H9 (cell line): ENCODE measurements at regions not wholly inside any gene's neighbourhood (a gene's known extent, or its start where the extent isn't known, plus 50 kb on each side); places are given as distances from the start of the nearest gene placed in this dataset.

Experiments
- DNase-seq: peaks from one replicate; pipeline ENCODE4 v3.0.0-alpha.2; 2017
- H2AFZ ChIP-seq: one replicate; pipeline ENCODE4 v1.6.1; 2013; ENCODE audit warnings: mild to moderate bottlenecking, low read length, control low read depth, moderate library complexity
- H2AK5ac ChIP-seq: 2 replicates; pipeline ENCODE4 v1.6.1; 2013; ENCODE audit warnings: low read length, control low read depth, mixed read lengths; ENCODE audit not compliant: insufficient read length
- H2BK120ac ChIP-seq: one replicate; pipeline ENCODE4 v1.6.1; 2013; ENCODE audit warnings: low read depth, mild to moderate bottlenecking, low read length, control low read depth, inconsistent platforms; ENCODE audit not compliant: poor library complexity, severe bottlenecking
- H2BK12ac ChIP-seq: 2 replicates; pipeline ENCODE4 v1.6.1; 2013; ENCODE audit warnings: low read length, control low read depth, mixed read lengths, low read depth; ENCODE audit not compliant: insufficient read length
- H2BK15ac ChIP-seq: 2 replicates; pipeline ENCODE4 v1.6.1; 2013; ENCODE audit warnings: low read depth, low read length, control low read depth
- H2BK20ac ChIP-seq: one replicate; pipeline ENCODE4 v1.6.1; 2013; ENCODE audit warnings: low read depth, mild to moderate bottlenecking, low read length, control low read depth, inconsistent platforms; ENCODE audit not compliant: poor library complexity, severe bottlenecking
- H2BK5ac ChIP-seq: 2 replicates; pipeline ENCODE4 v1.6.1; 2013; ENCODE audit warnings: low read length, control low read depth, mixed read lengths; ENCODE audit not compliant: insufficient read length
- H3K14ac ChIP-seq: 2 replicates; pipeline ENCODE4 v1.6.1; 2013; ENCODE audit warnings: low read length, control low read depth; ENCODE audit not compliant: insufficient read depth
- H3K18ac ChIP-seq: 2 replicates; pipeline ENCODE4 v1.6.1; 2013; ENCODE audit warnings: low read depth, mild to moderate bottlenecking, mixed read lengths, low read length, control low read depth; ENCODE audit not compliant: insufficient read length
- H3K23ac ChIP-seq: 2 replicates; pipeline ENCODE4 v1.6.1; 2013; ENCODE audit warnings: low read length, control low read depth, mixed read lengths, low read depth; ENCODE audit not compliant: insufficient read length
- H3K23me2 ChIP-seq: 2 replicates; pipeline ENCODE4 v1.6.1; 2013; ENCODE audit warnings: low read depth, mild to moderate bottlenecking, mixed read lengths, low read length, control low read depth; ENCODE audit not compliant: insufficient read length, poor library complexity, severe bottlenecking
- H3K27ac ChIP-seq: 2 replicates; pipeline ENCODE4 v1.5.1; 2013; ENCODE audit warnings: low read length, control low read depth, mixed read lengths, low read depth; ENCODE audit not compliant: insufficient read length
- H3K27me3 ChIP-seq: 2 replicates; pipeline ENCODE4 v1.6.1; 2013; ENCODE audit warnings: low read length, control low read depth, inconsistent platforms; ENCODE audit not compliant: insufficient read depth
- H3K4ac ChIP-seq: 2 replicates; pipeline ENCODE4 v1.6.1; 2013; ENCODE audit warnings: low read depth, mild to moderate bottlenecking, control low read depth, inconsistent platforms, low read length, moderate library complexity
- H3K4me1 ChIP-seq: 2 replicates; pipeline ENCODE4 v1.6.1; 2013; ENCODE audit warnings: low read length, control low read depth, inconsistent platforms; ENCODE audit not compliant: insufficient read depth
- H3K4me2 ChIP-seq: 2 replicates; pipeline ENCODE4 v1.6.1; 2013; ENCODE audit warnings: low read length, control low read depth, mixed read lengths; ENCODE audit not compliant: insufficient read length, insufficient read depth
- H3K56ac ChIP-seq: 2 replicates; pipeline ENCODE4 v1.6.1; 2013; ENCODE audit warnings: low read depth, mild to moderate bottlenecking, mixed read lengths, low read length, control low read depth; ENCODE audit not compliant: insufficient read length
- H3K79me1 ChIP-seq: 2 replicates; pipeline ENCODE4 v1.6.1; 2013; ENCODE audit warnings: low read depth, mild to moderate bottlenecking, moderate library complexity, low read length, control low read depth, inconsistent platforms; ENCODE audit not compliant: insufficient read depth, poor library complexity, severe bottlenecking
- H3K79me2 ChIP-seq: 2 replicates; pipeline ENCODE4 v1.6.1; 2013; ENCODE audit warnings: low read length, control low read depth, inconsistent platforms; ENCODE audit not compliant: insufficient read depth
- H3K9ac ChIP-seq: 2 replicates; pipeline ENCODE4 v1.6.1; 2013; ENCODE audit warnings: low read length, control low read depth, mixed read lengths; ENCODE audit not compliant: insufficient read length; ENCODE audit errors: extremely low read depth
- H3K9me3 ChIP-seq: one replicate; pipeline ENCODE4 v1.6.1; 2013; ENCODE audit warnings: low read depth, low read length, inconsistent platforms; ENCODE audit not compliant: control insufficient read depth
- H3T11ph ChIP-seq: one replicate; pipeline ENCODE4 v1.6.1; 2013; ENCODE audit warnings: mild to moderate bottlenecking, low read length, control low read depth, inconsistent platforms
- H4K20me1 ChIP-seq: one replicate; pipeline ENCODE4 v1.6.1; 2013; ENCODE audit not compliant: control insufficient read depth, insufficient read length, insufficient read depth
- H4K5ac ChIP-seq: 2 replicates; pipeline ENCODE4 v1.6.1; 2013; ENCODE audit warnings: low read depth, mild to moderate bottlenecking, mixed read lengths, low read length, control low read depth; ENCODE audit not compliant: insufficient read length
- H4K8ac ChIP-seq: replicated peaks from 2 replicates; pipeline ENCODE4 v1.6.1; 2013; ENCODE audit warnings: low read length, control low read depth, mixed read lengths, low read depth; ENCODE audit not compliant: insufficient read length
- H4K91ac ChIP-seq: 2 replicates; pipeline ENCODE4 v1.6.1; 2013; ENCODE audit warnings: low read depth, mild to moderate bottlenecking, moderate library complexity, mixed read lengths, low read length, control low read depth; ENCODE audit not compliant: insufficient read length
- H3K27ac Mint-ChIP-seq, 3 experiments: 2 replicates in 2 of 3; 3 replicates in 1 of 3; pipeline ENCODE4 v1.8.0; 2020 to 2021; ENCODE audit warnings: mixed read lengths in 3 of 3, mild to moderate bottlenecking in 1 of 3, moderate library complexity in 1 of 3
- H3K27me3 Mint-ChIP-seq: 2 replicates; pipeline ENCODE4 v1.8.0; 2021; ENCODE audit warnings: low read depth, mild to moderate bottlenecking, moderate library complexity, mixed read lengths
- H3K36me3 Mint-ChIP-seq, 3 experiments: 2 replicates in 2 of 3; 3 replicates in 1 of 3; pipeline ENCODE4 v1.8.0; 2020 to 2021; ENCODE audit warnings: low read depth in 3 of 3, mixed read lengths in 3 of 3; ENCODE audit not compliant: insufficient read depth in 1 of 3
- H3K4me1 Mint-ChIP-seq, 2 experiments: 2 replicates each; pipeline ENCODE4 v1.8.0; 2020; ENCODE audit warnings: mixed read lengths in 2 of 2
- H3K4me3 Mint-ChIP-seq, 2 experiments: 2 replicates in 1 of 2; 3 replicates in 1 of 2; pipeline ENCODE4 v1.8.0; 2020 to 2021; ENCODE audit warnings: mild to moderate bottlenecking in 2 of 2, mixed read lengths in 2 of 2, moderate library complexity in 1 of 2
- H3K9me3 Mint-ChIP-seq, 2 experiments: 2 replicates in 1 of 2; 3 replicates in 1 of 2; pipeline ENCODE4 v1.8.0; 2020; ENCODE audit warnings: mild to moderate bottlenecking in 2 of 2, mixed read lengths in 2 of 2, moderate library complexity in 1 of 2
- CTCF ChIP-seq: fragments of 200-600 bp; sonication (generic); conservative IDR thresholded peaks from 3 replicates; pipeline ENCODE4 v1.8.0; 2021; ENCODE audit warnings: antibody characterized with exemption, mild to moderate bottlenecking
- WGBS: extraction: QIAGEN DNeasy Blood & Tissue Kit; methylation state at CpG from one replicate; pipeline ENCODE4 v1.1.7; 2013; ENCODE audit warnings: missing lambda C conversion rate, low lambda C conversion rate, mixed read lengths; ENCODE audit not compliant: insufficient read length; ENCODE audit errors: extremely low coverage; 5-methylcytosine and 5-hydroxymethylcytosine counted together

- no peaks in the 10 kb centered on the region for H3K4me1 ChIP-seq
- no peak overlapping the region for H3K56ac ChIP-seq
- TF ChIP-seq CTCF = no peak
- Mint-ChIP-seq H3K27ac (no peak overlapping the region), H3K9me3 (no peaks in the 10 kb centered on the region; a peak in 1 of 5 replicates), H3K4me1 (no peaks in the 10 kb centered on the region), H3K27me3 (no peaks in the 10 kb centered on the region), H3K36me3 (no peaks in the 10 kb centered on the region), H3K4me3 (no peak overlapping the region)
- H3K9me3 ChIP-seq = no peaks in the 10 kb centered on the region
- H3K4me2 ChIP-seq = no peak overlapping the region
- H2BK20ac ChIP-seq = no peak overlapping the region
- no peak overlapping the region for H3K18ac ChIP-seq
- WGBS = no CpG with 5 or more reads among the region's 1 CpG
- H3K23ac ChIP-seq = no peak overlapping the region
- no peak overlapping the region for H2AFZ ChIP-seq
- H3K9ac ChIP-seq = no peak overlapping the region
- no peak overlapping the region for H2BK5ac ChIP-seq
- H2BK120ac ChIP-seq = no peak overlapping the region
- H4K5ac ChIP-seq = no peak overlapping the region
- H4K91ac ChIP-seq = no peak overlapping the region
- no peak overlapping the region for H4K8ac ChIP-seq
- H2BK15ac ChIP-seq = no peak overlapping the region
- H3T11ph ChIP-seq = no peak overlapping the region
- H2AK5ac ChIP-seq = no peak overlapping the region
- H3K27ac ChIP-seq = no peak overlapping the region
- H3K79me2 ChIP-seq = no peaks in the 10 kb centered on the region
- DNase-seq = no peak
- no peak overlapping the region for H3K4ac ChIP-seq
- no peaks in the 10 kb centered on the region for H3K79me1 ChIP-seq
- H3K27me3 ChIP-seq = no peaks in the 10 kb centered on the region
- no peak overlapping the region for H2BK12ac ChIP-seq
- no peaks in the 10 kb centered on the region for H3K23me2 ChIP-seq
- H3K14ac ChIP-seq = no peak overlapping the region
- H4K20me1 ChIP-seq = no peaks in the 10 kb centered on the region
These were observed 511.5 kb upstream of the CYLC2 start for GRCh38 chr9:102483651-102484050.
